Muscle of leg (tissue), 3 donors: ENCODE measurements at regions not wholly inside any gene's neighbourhood (a gene's known extent, or its start where the extent isn't known, plus 50 kb on each side); places are given as distances from the start of the nearest gene placed in this dataset.

ENCODE experiments used
- DNase-seq: peaks from one replicate; pipeline ENCODE4 v3.0.0; 2013
- H3K27ac ChIP-seq: one replicate; pipeline ENCODE4 v1.5.1; 2013; ENCODE audit warnings: mild to moderate bottlenecking, low read length, control low read depth
- H3K27me3 ChIP-seq: one replicate; pipeline ENCODE4 v1.6.1; 2013; ENCODE audit warnings: low read length; ENCODE audit not compliant: control insufficient read depth, insufficient read depth
- H3K36me3 ChIP-seq: one replicate; pipeline ENCODE4 v1.6.1; 2013; ENCODE audit warnings: low read length; ENCODE audit not compliant: control insufficient read depth, insufficient read depth
- H3K4me1 ChIP-seq: one replicate; pipeline ENCODE4 v1.6.1; 2013; ENCODE audit warnings: low read length; ENCODE audit not compliant: control insufficient read depth, insufficient read depth
- H3K4me3 ChIP-seq: one replicate; pipeline ENCODE4 v1.5.1; 2013; ENCODE audit warnings: low read length, control low read depth
- H3K9me3 ChIP-seq: replicated peaks from 2 replicates; pipeline ENCODE4 v1.6.1; 2013; ENCODE audit warnings: low read depth, low read length; ENCODE audit not compliant: control insufficient read depth
- WGBS: methylation state at CpG from one replicate; pipeline ENCODE4 v1.1.5; 2013; ENCODE audit warnings: missing lambda C conversion rate; ENCODE audit not compliant: insufficient coverage; 5-methylcytosine and 5-hydroxymethylcytosine counted together

DNA sequence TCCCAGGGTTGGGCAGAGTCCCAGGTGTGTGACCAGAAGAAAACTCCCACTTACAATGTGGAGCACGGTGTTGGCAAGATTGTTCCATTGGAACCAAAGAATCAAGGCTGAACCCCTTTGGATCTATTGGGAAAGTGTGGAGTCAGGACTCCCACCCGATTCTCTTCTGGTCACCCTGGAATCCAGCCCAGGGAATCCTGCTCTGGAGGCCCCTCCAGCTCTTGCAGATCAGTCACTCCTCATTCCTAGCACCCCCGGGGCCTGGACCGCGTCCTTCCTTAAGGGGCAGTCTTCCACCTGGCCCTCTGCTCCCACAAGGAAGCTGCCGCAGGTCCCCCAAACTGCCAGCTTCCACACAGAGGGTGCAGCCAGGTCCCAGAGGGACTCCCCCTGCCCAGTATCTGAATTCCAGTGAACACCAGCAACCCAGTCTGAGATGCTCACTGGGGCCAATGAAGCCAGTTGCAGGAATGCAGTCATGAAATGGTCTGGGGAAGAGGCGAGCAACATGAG is 170.1 kb downstream of the GADD45G start:
- Histone ChIP-seq H3K27me3 (peaks cover 30% of the 10 kb centered on the region), H3K4me3 (no peak overlapping the region), H3K27ac (no peak overlapping the region), H3K4me1 (peaks cover 38% of the 10 kb centered on the region), H3K9me3 (no peaks in the 10 kb centered on the region), H3K36me3 (no peaks in the 10 kb centered on the region)
- 84% methylated on average over 6 of the region's 7 CpGs for WGBS
- no peak for DNase-seq

DNA sequence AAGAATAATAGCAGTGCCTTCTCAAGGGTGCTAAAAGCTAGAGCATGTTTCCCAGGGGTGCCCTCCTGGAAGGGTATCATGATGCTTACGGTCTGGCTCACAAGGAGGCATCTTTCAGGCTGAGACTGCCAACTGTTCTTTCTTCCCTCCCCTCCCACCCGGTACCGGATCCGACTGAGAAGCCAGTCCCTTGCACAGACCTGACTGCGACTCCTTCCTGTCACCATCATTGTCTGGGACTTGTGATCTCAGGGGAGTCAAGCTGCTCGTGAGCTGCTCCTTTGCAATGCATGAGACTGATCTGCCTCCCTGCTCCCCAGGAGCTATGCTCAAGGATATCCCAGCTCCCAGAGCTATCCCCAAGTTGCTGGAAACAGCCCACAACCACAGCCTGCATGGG is 170.8 kb downstream of the GADD45G start:
- no peak overlapping the region for H3K27ac ChIP-seq
- DNase-seq, result no peak
- H3K27me3 ChIP-seq, result peaks cover 30% of the 10 kb centered on the region
- no peaks in the 10 kb centered on the region for H3K9me3 ChIP-seq
- H3K4me1 ChIP-seq, result peaks cover 36% of the 10 kb centered on the region
- H3K4me3 ChIP-seq, result no peak overlapping the region
- 69% methylated on average over 6 of the region's 6 CpGs for WGBS
- H3K36me3 ChIP-seq, result no peaks in the 10 kb centered on the region

DNA sequence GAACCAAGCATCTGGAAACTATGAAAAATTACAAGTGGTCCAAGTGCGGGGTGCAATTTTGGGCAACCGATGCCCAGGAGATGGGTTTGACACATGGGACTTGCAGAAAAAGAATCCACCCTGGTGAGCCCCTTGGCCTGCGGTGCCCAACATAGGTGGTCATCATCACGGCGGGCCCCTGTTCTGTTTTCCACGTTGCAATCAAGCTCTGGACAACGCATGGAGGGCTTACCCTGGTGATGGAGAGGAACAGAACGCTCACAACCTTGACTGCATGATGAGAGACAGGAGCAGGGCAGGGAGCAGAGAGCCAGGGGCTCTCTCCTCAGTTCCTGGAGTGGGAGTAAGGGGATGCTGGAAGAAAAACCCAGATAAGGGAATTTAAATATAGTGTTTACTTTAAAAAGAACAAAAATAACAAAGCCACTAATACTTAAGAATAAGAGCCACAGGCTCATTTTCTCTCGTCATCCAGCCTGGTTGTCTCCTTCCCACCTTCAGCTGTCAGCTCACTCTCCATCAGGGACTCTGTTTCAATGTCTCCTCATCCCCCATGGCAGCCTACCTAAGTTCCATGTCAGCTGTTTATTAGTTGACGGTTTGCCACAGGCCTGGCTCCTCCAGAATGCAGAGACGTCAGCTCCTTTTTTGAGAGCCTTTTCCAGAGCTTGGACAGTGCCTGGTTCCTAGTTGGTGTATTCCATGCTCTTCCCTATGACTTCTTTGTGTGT is 172.1 kb downstream of the GADD45G start:
- H3K9me3 ChIP-seq, result no peaks in the 10 kb centered on the region
- no peak overlapping the region for H3K27ac ChIP-seq
- H3K27me3 ChIP-seq, result peaks cover 36% of the 10 kb centered on the region
- H3K4me3 ChIP-seq, result no peak overlapping the region
- WGBS, result 71% methylated on average over 10 of the region's 11 CpGs
- H3K4me1 ChIP-seq, result peaks cover 41% of the 10 kb centered on the region
- H3K36me3 ChIP-seq, result no peaks in the 10 kb centered on the region
- DNase-seq, result no peak

DNA sequence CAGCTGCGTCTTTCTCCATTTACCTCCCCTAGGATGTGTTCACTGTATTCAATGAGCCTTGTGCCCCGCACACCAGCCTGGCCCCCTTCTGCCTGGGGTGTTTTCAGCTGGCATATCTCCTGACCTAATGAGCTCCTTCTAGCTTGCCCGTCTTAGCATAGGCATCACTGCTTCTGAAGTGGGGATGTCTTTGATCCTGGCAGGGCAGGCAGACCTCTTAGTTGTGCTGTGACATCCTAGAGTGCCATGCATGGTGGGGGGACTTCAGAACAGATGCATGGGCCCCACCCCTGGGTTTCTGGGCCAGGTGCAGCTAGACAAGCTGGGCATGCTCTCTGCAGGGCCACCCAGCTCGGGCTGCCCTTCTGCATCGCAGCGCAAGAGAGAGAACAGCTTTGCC is 172.7 kb downstream of the GADD45G start:
- no peaks in the 10 kb centered on the region for H3K36me3 ChIP-seq
- 94% methylated on average over 4 of the region's 6 CpGs for WGBS

DNA sequence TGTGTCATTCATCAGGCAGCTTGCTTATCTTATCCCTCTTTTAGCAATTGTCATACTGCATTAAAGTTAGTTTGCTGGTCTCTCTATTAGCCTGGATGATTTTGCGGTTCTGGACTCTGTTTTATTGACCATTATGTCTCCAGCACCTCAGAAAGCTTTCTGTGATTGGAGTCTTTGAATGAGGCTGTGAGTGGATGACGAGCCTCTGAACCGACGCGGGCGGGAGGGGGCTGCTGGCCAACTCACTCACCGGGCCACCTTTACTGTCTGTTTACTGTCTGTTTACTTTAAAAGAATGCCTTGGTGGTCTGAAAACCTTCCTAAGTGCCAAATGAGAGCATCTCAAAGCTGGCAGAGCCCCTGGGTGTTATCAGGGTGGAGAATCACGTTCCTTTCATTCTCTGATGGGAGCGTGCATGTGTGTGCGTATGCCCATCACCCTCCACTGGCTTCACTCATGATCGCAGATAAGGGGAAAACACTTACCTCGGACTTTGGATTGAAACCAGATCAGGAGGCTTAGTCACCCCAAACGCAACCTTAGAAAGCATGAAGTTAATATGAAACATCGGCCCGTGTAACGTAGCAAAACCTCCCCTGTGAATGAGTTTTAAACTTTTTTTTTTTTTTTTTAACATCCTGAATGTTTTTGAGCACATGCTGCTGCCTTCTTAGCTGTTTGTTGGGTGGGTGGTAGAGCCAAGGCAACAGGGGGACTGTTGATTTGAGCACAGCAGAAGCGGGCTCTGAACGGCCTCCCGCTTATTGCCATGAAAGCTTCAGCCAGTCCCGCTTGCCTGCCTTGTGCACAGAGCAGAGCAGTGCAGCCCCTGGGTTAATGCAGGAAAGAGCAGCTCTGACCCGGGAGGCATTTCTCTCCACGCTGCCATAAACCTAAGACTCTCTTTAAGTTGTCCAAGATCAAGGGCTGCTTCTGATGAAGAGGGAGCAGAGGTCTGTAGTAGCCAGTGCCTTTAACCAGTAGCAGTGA is 173.6 kb downstream of the GADD45G start:
- peak overlapping the region; percentile 35 for H3K27ac ChIP-seq
- peaks cover 44% of the 10 kb centered on the region for H3K4me1 ChIP-seq
- H3K4me3 ChIP-seq, result no peak overlapping the region
- no peaks in the 10 kb centered on the region for H3K36me3 ChIP-seq
- WGBS, result 79% methylated on average over 7 of the region's 22 CpGs
- DNase-seq, result no peak
- no peaks in the 10 kb centered on the region for H3K9me3 ChIP-seq
- H3K27me3 ChIP-seq, result peaks cover 33% of the 10 kb centered on the region

More for the DNA sequence above, 172.7 kb downstream of the GADD45G start:
- Histone ChIP-seq H3K9me3 (no peaks in the 10 kb centered on the region), H3K4me3 (no peak overlapping the region), H3K27me3 (peaks cover 33% of the 10 kb centered on the region), H3K27ac (no peak overlapping the region), H3K4me1 (peaks cover 44% of the 10 kb centered on the region)
- no peak for DNase-seq

DNA sequence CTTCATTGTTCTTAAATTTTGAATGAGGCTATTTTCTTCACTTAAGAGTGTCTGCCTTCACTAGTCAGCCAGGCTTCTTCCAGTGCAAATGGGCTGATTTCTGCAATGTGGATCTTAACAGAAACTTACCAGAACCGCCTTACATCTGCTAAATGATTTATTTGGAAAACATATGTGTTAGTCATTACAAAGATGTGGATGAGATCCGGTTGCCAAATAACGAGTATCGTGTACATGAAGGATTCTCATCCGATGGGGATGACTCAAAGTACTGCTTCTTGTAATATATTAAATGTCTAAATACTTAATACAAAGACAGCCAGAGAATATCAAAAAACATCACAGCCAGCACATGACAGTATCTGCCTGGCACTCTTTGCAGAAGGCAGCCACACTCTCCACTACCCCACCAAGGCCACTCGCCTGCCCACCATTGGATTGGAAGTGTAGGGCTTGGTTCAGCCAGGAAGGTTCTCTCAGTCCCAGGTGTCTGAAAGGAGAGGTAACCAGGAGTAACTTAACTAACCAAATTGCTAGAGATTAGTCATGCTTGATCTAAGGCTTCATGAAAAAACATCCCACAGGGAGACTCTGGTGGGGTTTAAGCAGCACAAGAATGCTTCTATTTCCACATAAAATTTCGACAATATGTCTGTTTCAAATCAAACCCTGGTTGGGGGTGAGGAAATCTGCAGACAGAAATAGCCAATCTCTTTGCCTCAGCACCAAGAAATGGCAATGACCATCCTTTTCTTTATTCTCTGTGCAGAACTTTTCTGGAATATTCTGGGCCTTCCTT is 174.8 kb downstream of the GADD45G start:
- no CpG with 5 or more reads among the region's 7 CpGs for WGBS
- Histone ChIP-seq H3K4me3 (no peak overlapping the region), H3K36me3 (no peaks in the 10 kb centered on the region), H3K9me3 (no peaks in the 10 kb centered on the region), H3K27ac (no peak overlapping the region), H3K4me1 (peaks cover 44% of the 10 kb centered on the region), H3K27me3 (peaks cover 28% of the 10 kb centered on the region)
- DNase-seq, result peak; percentile 77

DNA sequence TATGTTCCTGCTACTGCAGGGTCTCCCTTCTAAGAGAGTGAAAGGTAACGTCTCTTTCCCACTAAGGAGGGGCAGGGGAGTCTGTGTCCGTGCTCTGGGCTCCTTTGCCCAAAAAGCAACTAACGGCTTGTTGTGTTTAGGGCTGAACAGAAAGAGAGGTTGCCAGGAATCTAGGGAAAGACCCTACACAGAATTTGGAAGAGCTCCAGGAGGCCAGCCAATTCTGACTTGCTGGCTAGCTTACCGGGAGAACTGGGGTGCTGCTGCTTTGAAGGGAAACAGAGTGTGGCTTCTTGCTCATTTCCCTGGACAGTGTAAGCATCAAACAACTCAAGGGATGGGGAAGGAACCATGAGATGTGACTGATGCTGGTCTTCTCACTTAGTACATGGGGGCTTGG is 176.1 kb downstream of the GADD45G start:
- H3K4me1 ChIP-seq, result peaks cover 44% of the 10 kb centered on the region
- DNase-seq, result no peak
- no peak overlapping the region for H3K4me3 ChIP-seq
- no peaks in the 10 kb centered on the region for H3K9me3 ChIP-seq
- WGBS, result 53% methylated on average over 2 of the region's 4 CpGs
- peaks cover 27% of the 10 kb centered on the region for H3K27me3 ChIP-seq
- no peak overlapping the region for H3K27ac ChIP-seq
- no peaks in the 10 kb centered on the region for H3K36me3 ChIP-seq

DNA sequence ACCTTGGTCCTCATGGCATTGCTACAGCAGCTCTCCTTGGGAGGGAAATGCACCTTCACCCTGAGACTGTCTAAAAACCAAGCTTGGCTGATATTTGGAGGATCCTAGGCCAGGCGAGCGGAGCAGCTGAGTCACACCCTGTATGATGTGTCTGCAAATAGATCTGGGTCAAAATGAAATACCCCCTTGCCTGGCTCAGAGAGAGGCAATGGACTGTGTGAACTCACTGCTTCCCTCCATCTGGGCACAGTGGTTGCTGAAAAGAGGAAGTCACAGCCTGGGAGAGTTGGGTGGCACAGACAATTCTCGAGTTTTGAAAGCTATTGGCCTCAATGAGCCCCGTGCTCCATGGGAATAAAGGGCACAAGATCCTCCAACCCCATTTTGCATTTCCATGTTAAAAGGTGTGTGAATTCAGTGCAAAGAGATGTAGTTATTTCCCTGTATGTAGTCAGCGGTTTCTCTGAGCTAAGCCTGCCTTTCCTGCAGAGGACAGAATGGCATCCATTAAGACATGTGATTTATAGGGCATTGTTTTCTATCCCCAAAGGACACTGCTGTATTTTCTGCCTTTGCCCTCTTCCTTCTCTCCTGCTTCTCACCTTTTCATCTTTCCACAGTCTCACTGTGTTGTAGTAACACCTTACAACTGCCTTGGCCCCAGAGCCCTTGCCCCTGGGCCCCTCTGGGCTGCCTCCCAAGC is 177.2 kb downstream of the GADD45G start:
- DNase-seq, result peak; percentile 39
- H3K4me3 ChIP-seq, result no peak overlapping the region
- H3K27ac ChIP-seq, result no peak overlapping the region
- H3K27me3 ChIP-seq, result peaks cover 21% of the 10 kb centered on the region
- no peaks in the 10 kb centered on the region for H3K36me3 ChIP-seq
- 85% methylated on average over 2 of the region's 5 CpGs for WGBS
- no peaks in the 10 kb centered on the region for H3K9me3 ChIP-seq
- H3K4me1 ChIP-seq, result peaks cover 41% of the 10 kb centered on the region

DNA sequence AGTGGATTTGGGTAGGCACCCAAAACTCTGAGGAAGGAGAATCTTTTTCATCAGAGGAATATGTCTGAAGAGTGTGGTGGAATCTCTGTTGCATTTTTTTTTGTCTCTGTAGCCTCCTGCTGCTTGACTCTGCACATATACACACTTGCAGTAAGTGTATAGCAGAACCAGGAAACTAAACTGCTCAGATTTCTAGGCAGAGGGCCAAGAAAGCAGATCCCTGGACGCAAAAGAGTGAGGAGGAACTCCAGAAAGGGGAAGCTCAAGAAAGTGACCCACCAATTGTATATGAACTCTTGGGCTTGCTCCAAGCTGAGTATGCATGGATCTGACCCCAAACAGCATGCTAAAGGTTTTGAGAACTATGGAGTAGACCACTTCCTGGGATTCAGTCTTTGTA is 181.8 kb downstream of the GADD45G start:
- Histone ChIP-seq H3K27me3 (peaks cover 5% of the 10 kb centered on the region), H3K36me3 (no peaks in the 10 kb centered on the region), H3K27ac (no peak overlapping the region), H3K4me1 (peaks cover 10% of the 10 kb centered on the region), H3K9me3 (no peaks in the 10 kb centered on the region), H3K4me3 (no peak overlapping the region)
- DNase-seq, result peak; percentile 94
- WGBS, result 0% methylated on average over 1 of the region's 1 CpG
